Tongue (tissue), 1 donor: ENCODE measurements at regions not wholly inside any gene's neighbourhood (a gene's known extent, or its start where the extent isn't known, plus 50 kb on each side); places are given as distances from the start of the nearest gene placed in this dataset.
"Not testable (repeated sequence)": the region's sequence is repeated elsewhere in the genome, so short reads cannot be mapped to it uniquely, and the experiment has no call there.

Experiments used
- DNase-seq: peaks from one replicate; pipeline ENCODE4 v3.0.0-alpha.2; 2015

DNA sequence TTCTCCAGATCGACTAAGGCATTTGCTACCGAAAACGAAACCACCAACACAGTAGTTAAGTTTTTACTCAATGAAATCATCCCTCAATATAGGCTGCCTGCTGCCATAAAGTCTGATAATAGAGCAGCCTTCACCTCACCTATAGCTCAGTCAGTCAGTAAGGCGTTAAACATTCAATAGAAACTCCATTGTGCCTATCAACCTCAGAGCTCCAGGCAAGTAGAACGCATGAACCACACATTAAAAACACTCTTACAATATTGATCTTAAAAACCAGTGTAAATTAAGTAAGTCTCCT lies 160.6 kb downstream of the DEFB131A start:
- DNase-seq: not testable (repeated sequence)

DNA sequence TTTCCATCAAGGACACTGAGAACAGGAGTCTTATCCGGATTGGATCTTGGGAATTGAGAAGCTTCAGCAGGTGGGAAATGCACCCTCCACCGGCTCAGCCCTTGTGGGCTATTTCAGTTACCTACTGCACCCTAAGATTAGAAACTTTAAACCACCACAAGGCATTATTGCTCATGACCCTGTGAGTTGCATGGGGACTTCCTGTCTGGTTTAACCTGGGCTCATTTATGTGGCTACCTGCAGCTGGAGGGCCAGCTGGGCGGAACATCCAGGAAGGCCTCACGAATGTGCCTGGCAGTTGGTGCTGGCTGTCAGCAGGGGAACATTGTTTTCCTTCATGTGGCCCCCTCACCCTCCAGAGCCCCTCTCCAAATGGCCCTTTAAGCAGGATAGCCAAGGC lies 164.1 kb downstream of the DEFB131A start:
- DNase-seq: no peak

DNA sequence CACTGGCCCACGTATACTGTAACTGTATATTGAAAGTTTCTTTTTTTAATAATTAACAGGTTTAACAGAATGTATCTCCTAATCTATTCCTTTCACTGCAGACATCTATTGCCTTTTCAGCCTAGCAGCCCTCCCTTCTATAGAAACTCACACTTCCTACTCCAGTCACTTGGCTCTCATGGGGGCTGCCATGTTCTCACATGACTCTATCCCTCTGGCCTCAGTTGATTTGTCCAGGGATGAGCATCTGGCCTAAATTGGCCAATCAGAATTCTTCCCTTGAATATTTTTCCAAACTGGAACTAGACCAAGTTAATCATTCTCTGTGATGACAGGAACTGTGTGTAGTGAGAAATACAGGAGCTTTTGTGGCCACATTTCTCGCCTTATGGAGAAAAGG lies 166.1 kb downstream of the DEFB131A start:
- not testable (repeated sequence) for DNase-seq

DNA sequence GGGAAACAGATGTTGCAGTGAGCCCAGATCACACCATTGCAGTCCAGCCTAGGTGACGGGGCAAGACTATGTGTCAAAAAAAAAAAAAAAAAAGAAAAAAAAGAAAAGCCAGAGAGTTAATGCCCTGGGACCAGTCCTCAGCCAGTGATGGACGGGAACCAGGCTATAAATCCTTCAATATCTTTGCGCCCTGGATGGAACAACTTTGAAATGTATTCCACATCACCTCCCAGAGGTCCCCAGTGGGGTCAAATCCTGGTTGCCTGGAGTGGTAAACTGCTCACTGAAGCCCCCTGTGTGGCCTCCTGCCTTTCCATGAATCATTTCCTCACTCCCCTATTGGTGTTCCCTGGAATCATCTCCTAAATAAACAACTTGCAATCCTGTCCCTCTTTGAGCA lies 166.9 kb downstream of the DEFB131A start:
- no peak for DNase-seq

DNA sequence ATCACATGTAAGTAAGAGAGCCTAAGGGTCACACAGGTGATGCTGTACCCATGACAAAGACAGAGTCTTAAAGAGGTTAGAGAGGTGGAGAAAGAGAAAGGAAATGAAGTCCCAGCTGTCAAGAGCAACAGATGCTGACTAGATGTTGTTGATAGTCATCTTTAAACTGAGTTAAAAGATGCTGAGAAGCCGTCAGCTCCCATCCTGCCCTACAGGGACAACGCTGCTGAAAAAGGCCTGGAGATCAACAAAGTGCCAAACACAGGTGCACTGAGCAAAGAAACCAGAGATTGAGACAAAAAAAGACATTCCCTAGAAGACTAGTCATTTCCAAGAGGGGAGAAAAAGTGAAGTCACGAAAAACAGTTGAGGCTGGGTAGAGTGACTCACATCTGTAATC lies 145.0 kb upstream of the DRD5 start:
- DNase-seq: not testable (repeated sequence)

DNA sequence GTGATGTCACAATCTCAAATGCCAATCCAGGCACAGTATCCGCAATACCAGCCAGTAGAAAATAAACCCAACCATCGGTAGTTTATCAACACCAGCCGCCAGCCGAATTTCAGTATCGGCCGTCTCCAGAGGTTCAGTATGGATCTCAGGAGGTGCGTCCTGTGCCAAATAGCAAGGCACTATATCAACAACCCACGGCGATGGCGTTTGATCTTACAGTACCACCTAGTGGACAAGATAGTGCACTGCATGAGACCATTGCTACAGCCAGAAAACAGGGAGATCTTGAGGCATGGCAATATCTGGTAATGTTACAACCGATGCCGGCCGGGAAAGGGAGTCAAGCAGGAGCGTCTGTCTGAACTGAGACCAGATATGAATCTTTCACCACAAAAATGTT lies 121.8 kb upstream of the DRD5 start:
- peak; percentile 3 for DNase-seq

DNA sequence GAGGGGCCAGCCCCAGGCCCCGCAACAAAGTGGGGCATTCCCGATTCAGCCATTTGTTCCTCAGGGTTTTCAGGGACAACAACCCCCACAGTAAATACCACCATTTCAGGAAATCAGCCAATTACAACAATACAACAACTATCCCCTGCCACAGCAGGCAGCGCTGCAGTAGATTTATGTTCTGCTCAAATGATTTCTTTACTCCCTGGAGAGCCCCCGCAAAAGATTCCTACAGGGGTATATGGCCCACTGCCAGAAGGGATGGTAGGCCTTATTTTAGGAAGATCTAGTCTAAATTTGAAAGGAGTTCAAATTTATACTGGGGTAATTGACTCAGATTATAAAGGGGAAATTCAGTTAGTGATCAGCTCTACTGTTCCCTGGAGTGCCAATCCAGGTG lies 120.5 kb upstream of the DRD5 start:
- DNase-seq: not testable (repeated sequence)

DNA sequence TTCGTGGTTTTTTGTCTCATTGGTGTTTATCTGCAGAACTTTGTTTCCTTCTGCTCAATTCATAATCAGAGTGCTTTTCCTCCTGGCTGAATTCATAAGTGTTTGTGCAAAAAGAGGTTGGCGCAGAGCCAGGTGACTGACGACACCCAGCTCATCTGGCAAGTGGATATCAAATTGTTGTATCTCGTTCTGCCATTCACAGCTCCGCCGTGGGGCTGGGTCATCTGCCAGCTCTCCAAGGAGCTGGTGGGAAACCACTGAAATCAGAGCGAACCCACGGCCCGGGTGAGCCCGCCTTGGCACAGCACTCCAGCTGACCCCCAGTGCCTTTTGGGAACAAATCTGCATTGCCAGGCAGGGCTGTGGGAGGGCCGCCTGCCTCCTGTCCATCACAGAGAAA lies 110.7 kb upstream of the DRD5 start:
- DNase-seq: peak; percentile 67

DNA sequence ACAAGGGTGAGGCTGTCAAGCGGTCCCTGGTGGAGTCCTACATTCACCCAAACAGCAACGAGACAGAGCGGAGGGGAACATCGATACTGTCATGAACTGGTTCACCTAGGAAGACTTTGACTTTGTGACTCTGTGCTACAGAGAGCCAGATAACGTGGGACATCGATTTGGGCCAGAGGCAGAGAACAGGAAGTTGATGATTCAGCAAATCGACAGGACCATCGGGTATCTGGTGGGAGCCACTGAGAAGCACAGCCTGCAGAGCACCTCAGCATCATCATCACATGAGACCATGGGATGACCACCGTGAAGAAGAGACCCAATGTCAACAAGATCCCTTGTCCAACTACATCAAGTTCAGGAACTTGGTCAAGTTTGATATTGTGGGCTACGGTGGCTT lies 104.1 kb upstream of the DRD5 start:
- DNase-seq: not testable (repeated sequence)

DNA sequence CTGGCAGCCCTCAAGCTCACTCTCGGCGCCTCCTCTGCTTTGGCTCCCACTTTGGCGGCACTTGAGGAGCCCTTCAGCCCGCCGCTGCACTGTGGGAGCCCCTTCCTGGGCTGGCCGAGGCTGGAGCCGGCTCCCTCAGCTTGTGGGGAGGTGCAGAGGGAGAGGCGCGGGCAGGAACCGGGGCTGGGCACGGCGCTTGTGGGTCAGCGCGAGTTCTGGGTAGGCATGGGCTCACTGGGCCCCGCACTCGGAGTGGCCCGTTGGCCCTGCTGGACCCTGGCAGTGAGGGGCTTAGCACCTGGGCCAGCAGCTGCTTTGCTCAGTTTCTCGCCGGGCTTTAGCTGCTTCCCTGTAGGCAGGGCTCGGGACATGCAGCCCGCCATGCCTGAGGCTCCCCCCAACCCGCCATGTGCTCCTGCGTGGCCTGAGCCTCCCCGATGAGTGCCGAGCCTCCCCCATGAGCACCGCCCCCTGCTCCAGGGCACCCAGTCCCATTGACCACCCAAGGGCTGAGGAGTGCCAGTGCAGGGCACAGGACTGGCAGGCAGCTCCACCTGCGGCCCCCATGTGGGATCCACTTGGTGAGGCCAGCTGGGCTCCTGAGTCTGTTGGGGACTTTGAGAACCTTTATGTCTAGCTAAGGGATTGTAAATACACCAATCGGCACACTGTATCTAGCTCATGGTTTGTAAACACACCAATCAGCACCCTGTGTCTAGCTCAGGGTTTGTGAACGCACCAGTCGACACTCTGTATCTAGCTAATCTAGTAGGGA lies 101.5 kb upstream of the DRD5 start:
- no peak for DNase-seq

DNA sequence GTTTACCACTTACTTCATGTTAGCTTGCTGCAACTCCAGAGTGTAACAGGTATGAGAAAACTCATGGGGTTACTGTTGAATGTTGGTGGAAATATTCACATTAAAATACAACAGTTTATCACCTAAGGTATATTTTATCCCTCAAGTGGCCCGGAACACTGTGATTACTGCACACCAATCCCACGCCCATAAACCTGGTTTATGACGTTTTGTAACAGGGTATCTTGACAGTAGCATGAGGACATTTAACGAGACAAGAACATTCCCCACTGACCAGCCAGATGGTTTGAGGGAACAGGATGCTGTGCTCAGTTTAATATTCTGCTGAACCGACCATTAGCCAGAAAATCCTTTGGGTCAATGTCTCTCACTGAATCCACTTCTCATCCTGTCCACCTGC lies 98.3 kb upstream of the DRD5 start:
- DNase-seq: not testable (repeated sequence)

DNA sequence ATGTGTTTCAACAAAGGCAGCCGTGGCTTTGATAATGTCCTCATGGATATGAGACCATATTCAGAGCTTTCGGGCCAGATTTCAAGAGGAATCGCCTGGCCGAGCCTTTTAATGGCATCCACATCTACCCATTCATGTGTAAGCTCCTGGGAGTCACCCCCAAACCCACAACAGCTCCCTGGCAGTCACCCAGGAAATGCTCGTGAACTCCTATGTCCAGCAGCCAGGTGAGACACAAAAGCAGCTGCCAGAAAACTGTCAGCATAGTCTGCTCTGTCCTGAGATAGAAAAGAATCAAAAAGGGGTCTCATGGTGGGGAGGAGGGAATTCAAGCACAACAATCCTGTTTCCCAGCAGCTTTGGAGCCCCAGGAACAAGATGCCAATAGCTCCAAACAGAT lies 96.4 kb upstream of the DRD5 start:
- DNase-seq: not testable (repeated sequence)

DNA sequence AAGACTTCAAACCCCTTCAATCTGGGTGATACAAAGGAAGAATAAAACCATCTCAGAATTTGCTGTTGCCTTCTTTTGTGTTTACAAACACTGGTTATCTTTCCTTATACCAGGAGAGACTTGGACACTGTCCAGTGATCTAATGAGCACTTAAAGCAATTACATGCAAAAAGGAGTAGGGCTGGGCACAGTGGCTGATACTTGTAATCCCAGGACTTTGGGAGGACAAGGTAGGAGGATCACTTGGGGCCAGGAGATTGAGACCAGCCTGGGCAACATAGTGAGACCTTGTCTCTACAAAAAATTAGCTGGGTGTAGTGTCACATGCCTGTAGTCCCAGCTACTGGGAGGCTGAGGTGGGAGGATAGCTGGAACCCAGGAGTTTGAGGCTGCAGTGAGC lies 95.7 kb upstream of the DRD5 start:
- DNase-seq: no peak

DNA sequence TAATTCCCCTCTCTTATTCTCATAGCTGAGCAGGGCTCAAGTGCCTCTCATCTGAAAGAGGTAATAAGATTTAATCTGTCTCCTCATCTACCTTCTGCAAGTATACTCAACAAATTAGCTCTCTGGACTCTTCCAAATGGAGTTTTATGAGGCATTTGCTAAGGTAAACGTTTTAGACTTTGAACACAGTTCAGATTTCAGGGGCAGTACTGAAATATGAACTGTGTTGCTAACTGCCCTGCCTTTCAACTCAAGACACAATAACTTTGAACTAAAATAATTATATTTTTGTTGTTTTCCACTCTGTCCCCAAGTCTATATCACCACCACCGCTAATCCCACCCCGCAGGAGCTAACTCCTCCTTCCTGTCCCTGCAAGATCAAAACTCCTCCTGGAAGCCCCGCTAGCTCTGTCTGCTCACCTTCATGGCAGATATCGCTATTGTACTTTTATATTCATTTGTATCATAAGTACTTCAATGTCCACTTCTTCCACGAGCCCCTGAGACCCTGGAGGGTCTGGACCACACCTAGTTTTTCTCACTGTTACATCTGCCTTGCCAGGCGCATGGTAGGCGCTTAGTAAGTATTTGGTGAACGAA lies 90.7 kb upstream of the DRD5 start:
- not testable (repeated sequence) for DNase-seq

DNA sequence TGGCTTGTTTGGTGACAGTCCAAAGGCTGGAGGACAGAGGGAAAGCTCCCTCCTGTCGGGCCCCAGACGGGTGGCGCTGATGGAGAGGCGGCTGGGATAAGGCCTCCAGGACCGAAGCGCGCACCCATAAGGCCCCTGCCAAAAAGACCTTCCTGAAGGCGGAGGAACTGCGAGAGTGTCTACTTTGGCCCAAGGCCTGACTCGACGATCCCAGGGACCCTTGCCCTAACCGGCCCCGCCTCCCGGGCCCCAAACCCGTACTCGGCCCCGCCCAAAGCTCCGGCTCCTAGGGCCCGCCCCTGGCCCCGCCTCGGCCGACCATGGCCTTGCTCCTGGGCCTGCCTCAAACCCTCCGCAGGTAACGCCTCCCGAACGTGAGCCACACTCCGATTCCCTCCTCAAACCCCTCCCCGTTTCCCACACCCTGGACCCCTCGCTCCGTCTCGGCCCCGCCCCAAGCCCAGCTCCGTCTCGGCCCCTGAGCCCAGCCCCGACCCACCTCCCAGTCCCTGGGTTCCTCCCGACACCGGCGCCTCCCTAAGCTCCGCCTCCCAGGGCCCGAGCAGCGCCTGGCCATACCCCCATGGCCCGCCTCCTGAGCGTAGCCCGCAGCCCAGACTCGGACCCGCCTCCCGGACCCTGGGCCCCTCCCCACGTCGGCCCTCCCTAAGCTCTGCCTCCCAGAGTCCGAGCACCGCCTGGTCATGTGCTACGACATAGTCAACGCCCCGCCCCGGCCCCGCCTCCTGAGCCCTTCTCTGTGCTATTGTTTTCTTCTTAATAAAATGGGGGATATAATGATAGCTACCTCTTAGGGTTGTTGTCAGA lies 90.0 kb upstream of the DRD5 start:
- DNase-seq: peak; percentile 98

DNA sequence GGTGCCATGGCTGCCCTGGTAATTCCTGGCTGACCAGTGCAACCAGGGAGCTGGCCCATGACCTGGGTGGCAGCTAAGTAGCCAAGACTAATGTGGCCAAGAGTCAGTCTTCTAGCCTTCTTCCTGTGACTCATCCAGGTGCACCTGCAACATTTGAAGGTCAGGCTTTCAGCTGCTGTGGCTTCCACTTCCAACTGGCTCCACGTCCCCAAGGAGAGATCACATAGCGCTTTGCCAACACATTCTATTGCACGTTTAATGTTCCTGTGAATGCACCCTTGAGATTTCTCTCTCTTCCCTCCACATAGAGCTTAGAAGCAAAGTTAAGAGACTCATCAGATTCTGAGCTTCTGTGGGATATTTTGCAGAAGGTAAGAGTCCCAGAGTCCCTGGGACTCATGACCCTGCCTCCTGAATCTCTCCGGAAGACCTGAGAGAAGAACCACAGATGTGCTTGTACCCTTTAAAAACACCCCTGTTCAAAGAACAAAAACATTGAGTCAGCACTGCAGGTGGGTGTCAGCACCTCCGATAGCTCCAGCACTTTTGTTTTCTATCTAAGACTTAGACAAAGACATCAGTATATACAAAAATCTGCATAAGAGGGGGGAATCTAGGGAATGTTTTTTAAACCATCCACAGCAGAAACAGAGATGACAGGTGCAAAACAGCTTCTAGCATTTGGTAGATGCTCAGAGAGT lies 88.5 kb upstream of the DRD5 start:
- peak; percentile 19 for DNase-seq

DNA sequence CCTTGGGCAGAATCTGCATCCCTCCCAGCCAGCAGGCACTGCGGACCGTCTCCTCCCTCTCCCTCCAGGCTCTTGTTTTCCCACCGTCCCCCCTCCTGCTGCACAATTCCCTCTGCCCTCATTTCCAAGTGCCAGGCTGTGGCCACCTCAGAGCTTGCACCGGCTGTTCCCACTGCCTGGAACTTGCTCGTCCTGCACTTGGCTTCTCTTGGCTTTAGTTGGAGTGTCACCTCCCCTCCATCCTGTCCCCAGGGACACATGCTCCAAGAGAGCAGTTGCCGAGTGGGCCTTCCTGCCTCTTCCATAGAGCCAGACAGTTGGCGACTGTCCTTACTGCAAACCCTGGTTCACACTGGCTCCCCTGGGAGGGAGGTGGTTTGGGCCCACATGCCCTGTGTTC lies 87.0 kb upstream of the DRD5 start:
- DNase-seq: peak; percentile 62

DNA sequence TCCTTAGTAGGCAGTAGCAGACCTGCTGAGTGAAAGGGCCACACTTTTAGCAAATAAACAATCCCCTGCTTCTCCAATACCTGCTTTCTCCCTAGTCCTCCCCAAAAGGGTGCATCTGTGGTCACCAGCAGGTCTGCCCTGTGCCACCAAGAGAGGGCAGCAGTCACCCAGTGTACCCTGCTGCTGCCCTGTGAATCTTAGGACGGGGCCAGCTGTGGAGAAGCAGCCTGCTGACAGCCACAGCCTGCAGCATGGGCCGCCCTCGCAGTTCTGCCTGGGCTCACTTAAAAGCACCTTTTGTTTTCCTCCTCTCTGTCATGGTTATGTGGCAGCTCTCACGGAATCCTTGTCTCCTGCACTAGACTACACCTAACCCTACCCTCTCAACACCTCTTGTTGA lies 85.4 kb upstream of the DRD5 start:
- DNase-seq: peak; percentile 66

DNA sequence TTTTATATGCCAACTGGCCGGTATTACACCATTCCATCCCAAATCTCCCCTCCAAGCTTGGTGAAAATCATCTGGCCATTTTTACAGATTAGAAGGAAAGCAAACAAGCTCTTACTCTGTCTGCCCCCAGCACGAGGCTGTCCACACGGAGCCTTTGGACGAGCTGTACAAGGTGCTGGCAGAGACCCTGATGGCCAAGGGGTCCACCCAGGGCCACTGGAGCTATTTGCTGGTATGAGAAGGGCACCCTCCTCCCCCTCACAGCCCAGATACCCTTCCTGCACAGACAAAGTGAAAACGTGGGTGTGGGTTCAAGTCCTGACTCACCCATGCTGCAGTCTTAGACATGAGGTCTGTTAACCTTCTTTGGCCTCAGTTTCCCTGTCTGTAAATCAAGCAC lies 84.9 kb upstream of the DRD5 start:
- DNase-seq: not testable (repeated sequence)

DNA sequence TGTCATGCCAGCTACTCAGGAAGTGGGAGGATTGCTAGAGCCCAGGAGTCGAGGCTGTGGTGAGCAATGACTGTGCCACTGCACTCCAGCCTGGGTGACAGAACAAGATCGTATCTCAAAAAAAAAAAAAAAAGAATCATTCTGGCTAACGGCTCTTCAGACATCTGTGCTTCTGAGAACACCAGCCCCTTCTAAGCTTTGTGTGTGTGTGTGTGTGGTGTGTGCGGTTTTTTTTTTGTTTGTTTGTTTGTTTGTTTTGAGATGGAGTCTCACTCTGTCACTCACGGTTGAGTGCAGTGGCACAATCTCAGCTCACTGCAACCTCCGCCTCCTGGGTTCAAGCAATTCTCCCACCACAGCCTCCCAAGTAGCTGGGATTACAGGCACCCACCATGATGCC lies 79.4 kb upstream of the DRD5 start:
- DNase-seq: not testable (repeated sequence)

DNA sequence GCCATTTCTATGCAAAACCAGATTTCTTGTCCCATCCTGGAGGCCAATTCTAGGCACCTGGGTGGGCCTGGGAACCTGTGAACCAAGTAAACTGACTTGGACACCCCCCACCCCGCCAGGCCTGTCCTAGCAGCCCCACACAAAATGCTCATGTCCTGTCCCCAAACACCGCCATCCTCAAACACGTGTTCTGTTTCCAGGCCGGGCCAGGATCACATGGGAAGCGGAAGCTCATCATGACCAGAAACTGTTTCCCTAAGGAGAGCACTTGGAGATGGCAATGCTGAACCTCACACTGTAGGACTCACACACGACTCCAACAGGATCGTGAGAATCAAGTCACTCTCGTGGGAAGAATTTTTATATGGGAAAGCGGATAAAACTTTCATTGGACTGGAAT lies 78.7 kb upstream of the DRD5 start:
- DNase-seq: not testable (repeated sequence)

DNA sequence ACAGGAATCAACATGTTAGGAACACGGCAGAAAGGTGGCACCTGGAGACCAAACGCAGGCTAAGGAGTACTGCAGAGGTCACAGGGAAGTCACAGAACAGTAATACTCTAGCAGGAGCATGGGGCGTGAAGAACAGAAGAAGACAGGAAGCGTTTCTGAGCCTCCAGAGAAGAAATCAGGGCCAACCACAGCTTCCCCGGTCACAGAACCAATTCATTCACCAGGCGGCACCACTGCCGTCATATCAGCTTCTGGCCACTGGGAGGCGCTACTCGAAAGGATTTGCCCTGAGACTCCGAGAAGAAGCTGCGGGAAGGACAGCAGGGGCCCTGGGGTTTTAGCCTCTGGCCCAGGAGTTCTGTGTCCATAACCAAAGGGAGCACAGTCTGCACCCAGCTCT lies 78.0 kb upstream of the DRD5 start:
- DNase-seq: peak; percentile 71

DNA sequence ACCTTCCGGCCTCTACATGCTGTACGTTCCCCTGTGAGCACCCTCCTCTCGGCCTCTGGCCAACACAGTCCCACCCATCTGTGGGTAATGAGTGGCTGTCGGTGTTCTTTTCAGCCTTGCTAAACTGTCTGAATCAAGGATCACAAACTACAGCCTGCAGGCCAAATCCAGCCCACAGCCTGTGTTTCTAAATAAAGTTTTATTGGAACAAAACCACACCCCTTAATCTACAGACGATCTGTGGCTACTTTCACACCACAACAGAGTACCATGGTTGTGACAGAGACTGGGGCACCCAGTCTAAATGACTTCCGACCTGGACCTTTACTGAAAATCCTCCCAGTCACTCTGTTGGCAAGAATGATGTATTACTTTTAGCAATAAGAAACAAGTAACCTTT lies 77.3 kb upstream of the DRD5 start:
- not testable (repeated sequence) for DNase-seq
